Ovary (tissue), 3 donors: ENCODE measurements at regions not wholly inside any gene's neighbourhood (a gene's known extent, or its start where the extent isn't known, plus 50 kb on each side); places are given as distances from the start of the nearest gene placed in this dataset.

Experiments
- EP300 ChIP-seq: sonication (generic); formaldehyde crosslinking; IDR thresholded peaks from one replicate; pipeline ENCODE4 v1.6.1; 2017; ENCODE audit warnings: antibody characterized with exemption
- TF ChIP-seq, protein P1 (sequence below), 3 donors: fragments of 450-650 bp in 2 of 3; fragments of 200-600 bp in 1 of 3; IDR thresholded peaks; one replicate each; pipeline versions ENCODE4 v1.5.1 to v1.8.0; 2016 to 2022; ENCODE audit warnings: antibody characterized with exemption in 3 of 3, mild to moderate bottlenecking in 1 of 3
- donor health status: DM: no; HTN: no; CAD: no.

- TF ChIP-seq, protein P1, sequence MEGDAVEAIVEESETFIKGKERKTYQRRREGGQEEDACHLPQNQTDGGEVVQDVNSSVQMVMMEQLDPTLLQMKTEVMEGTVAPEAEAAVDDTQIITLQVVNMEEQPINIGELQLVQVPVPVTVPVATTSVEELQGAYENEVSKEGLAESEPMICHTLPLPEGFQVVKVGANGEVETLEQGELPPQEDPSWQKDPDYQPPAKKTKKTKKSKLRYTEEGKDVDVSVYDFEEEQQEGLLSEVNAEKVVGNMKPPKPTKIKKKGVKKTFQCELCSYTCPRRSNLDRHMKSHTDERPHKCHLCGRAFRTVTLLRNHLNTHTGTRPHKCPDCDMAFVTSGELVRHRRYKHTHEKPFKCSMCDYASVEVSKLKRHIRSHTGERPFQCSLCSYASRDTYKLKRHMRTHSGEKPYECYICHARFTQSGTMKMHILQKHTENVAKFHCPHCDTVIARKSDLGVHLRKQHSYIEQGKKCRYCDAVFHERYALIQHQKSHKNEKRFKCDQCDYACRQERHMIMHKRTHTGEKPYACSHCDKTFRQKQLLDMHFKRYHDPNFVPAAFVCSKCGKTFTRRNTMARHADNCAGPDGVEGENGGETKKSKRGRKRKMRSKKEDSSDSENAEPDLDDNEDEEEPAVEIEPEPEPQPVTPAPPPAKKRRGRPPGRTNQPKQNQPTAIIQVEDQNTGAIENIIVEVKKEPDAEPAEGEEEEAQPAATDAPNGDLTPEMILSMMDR (IDR thresholded peaks at IDR 0.05): no peak
- TF ChIP-seq EP300: no peak
Observed at GRCh38 chr19:22519152-22519551, 97.0 kb upstream of the ZNF98 start.
